HL-60 (cell line): ENCODE measurements at regions not wholly inside any gene's neighbourhood (a gene's known extent, or its start where the extent isn't known, plus 50 kb on each side); places are given as distances from the start of the nearest gene placed in this dataset.

ENCODE experiments used
- GABPA ChIP-seq: IDR thresholded peaks from 2 replicates; pipeline ENCODE4 v1.6.1; 2012; ENCODE audit warnings: low read depth
- POLR2AphosphoS5 ChIP-seq: IDR thresholded peaks from 2 replicates; pipeline ENCODE4 v1.6.1; 2012; ENCODE audit warnings: low read depth
- SPI1 ChIP-seq: IDR thresholded peaks from 2 replicates; pipeline ENCODE4 v1.6.1; 2012; ENCODE audit warnings: low read depth, mild to moderate bottlenecking, borderline replicate concordance
- TF ChIP-seq, protein P1 (sequence below): IDR thresholded peaks from one replicate; pipeline ENCODE4 v1.5.1; 2011; ENCODE audit warnings: low read length, control low read depth, inconsistent platforms; ENCODE audit not compliant: insufficient read depth
- TF ChIP-seq, protein P2 (sequence below): IDR thresholded peaks from 2 replicates; pipeline ENCODE4 v1.6.1; 2012; ENCODE audit warnings: low read depth; ENCODE audit not compliant: insufficient replicate concordance

DNA sequence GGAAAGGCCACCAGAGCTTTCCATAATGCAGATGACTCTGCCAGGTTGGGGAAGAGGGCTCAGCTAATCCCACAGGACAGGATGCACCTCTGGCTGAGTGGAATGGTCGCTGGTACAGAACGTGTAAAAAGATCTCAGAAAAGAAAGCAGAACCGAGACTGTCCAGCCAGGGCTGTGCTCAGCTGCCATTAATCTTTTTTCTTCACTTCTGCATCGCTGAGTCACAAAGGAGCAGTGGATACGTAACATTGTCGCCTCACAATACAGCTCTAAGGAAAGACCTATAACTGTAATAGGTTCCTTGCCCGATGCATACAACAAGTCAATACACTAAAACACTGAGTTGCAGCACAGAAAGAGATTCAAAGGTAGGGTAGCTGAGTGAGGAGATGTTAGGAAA is 354.2 kb downstream of the EN1 start:
- TF ChIP-seq, protein P1, sequence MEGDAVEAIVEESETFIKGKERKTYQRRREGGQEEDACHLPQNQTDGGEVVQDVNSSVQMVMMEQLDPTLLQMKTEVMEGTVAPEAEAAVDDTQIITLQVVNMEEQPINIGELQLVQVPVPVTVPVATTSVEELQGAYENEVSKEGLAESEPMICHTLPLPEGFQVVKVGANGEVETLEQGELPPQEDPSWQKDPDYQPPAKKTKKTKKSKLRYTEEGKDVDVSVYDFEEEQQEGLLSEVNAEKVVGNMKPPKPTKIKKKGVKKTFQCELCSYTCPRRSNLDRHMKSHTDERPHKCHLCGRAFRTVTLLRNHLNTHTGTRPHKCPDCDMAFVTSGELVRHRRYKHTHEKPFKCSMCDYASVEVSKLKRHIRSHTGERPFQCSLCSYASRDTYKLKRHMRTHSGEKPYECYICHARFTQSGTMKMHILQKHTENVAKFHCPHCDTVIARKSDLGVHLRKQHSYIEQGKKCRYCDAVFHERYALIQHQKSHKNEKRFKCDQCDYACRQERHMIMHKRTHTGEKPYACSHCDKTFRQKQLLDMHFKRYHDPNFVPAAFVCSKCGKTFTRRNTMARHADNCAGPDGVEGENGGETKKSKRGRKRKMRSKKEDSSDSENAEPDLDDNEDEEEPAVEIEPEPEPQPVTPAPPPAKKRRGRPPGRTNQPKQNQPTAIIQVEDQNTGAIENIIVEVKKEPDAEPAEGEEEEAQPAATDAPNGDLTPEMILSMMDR, result no peak
- TF ChIP-seq POLR2AphosphoS5 (no peak), GABPA (no peak), SPI1 (no peak)
- TF ChIP-seq, protein P2, sequence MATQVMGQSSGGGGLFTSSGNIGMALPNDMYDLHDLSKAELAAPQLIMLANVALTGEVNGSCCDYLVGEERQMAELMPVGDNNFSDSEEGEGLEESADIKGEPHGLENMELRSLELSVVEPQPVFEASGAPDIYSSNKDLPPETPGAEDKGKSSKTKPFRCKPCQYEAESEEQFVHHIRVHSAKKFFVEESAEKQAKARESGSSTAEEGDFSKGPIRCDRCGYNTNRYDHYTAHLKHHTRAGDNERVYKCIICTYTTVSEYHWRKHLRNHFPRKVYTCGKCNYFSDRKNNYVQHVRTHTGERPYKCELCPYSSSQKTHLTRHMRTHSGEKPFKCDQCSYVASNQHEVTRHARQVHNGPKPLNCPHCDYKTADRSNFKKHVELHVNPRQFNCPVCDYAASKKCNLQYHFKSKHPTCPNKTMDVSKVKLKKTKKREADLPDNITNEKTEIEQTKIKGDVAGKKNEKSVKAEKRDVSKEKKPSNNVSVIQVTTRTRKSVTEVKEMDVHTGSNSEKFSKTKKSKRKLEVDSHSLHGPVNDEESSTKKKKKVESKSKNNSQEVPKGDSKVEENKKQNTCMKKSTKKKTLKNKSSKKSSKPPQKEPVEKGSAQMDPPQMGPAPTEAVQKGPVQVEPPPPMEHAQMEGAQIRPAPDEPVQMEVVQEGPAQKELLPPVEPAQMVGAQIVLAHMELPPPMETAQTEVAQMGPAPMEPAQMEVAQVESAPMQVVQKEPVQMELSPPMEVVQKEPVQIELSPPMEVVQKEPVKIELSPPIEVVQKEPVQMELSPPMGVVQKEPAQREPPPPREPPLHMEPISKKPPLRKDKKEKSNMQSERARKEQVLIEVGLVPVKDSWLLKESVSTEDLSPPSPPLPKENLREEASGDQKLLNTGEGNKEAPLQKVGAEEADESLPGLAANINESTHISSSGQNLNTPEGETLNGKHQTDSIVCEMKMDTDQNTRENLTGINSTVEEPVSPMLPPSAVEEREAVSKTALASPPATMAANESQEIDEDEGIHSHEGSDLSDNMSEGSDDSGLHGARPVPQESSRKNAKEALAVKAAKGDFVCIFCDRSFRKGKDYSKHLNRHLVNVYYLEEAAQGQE, result no peak
